Colonic mucosa (tissue), 4 donors: ENCODE measurements at regions not wholly inside any gene's neighbourhood (a gene's known extent, or its start where the extent isn't known, plus 50 kb on each side); places are given as distances from the start of the nearest gene placed in this dataset.

ENCODE experiments used
- DNase-seq: peaks from one replicate; pipeline ENCODE4 v3.0.0-alpha.2; 2020
- H3K27ac ChIP-seq: fragments of 200-600 bp; one replicate; pipeline ENCODE4 v1.8.0; 2021
- H3K27me3 ChIP-seq: fragments of 200-600 bp; one replicate; pipeline ENCODE4 v1.8.0; 2021
- H3K36me3 ChIP-seq: fragments of 200-600 bp; one replicate; pipeline ENCODE4 v1.8.0; 2021
- H3K4me1 ChIP-seq: fragments of 200-600 bp; one replicate; pipeline ENCODE4 v1.8.0; 2021; ENCODE audit warnings: mild to moderate bottlenecking
- H3K4me3 ChIP-seq: fragments of 200-600 bp; one replicate; pipeline ENCODE4 v1.8.0; 2021
- H3K9ac ChIP-seq, 2 donors: one replicate each; pipeline ENCODE4 v1.7.0; 2013; ENCODE audit warnings: control low read depth in 2 of 2, low read depth in 2 of 2, low read length in 2 of 2
- H3K9me3 ChIP-seq: fragments of 200-600 bp; one replicate; pipeline ENCODE4 v1.8.0; 2021
- CTCF ChIP-seq: fragments of 200-600 bp; IDR thresholded peaks from one replicate; pipeline ENCODE4 v1.8.0; 2022; ENCODE audit warnings: antibody characterized with exemption, mild to moderate bottlenecking
- intact Hi-C: fragments of 100-400 bp; cut with DNase I; formaldehyde crosslinking; loops from one replicate; pipeline ENCODE4 v1.14.1; 2022
- donor health status: healthy.
- donor health status: DM: no; HTN: no; CAD: no.
- donor health status: DM: no; HTN: no; CAD: no.

DNA sequence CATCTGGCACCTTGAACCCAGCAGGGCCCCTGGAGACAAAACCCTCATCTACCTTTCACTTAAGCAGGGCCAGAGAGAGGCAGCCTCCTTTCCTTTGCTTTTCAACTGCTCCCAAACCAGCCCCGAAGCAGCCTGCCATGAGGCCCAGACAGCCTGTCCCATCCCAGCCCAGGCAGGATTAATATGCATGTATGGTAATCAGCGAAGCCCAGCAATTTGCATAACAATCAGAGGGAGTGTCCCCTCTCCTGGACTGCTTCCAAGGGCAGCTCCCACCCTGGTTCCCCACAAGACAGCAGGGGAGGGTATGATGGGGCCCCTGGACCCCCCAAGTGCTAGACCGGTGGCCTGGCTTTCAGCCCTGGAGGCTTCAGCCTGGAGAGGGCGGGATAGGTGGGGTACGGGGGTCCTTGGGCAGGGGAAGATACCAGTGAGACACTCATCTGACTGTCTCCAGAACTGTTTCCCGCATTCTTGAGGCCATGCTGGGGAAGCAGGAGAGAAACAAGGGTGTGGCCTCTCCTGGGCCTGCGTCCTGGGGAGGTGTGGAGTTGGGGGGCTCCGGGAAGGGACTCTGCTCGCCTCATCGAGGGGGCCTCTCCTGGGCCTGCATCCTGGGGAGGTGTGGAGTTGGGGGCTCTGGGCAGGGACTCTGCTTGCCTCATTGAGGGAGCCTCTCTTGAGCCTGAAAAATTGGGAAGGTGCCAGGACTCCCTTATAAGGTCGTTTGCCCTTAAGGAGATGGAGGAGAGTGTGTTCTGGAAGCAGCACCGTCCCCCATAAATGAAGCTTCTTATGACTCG, 93.2 kb upstream of the PRR5 start:
- TF ChIP-seq CTCF: no peak
- Histone ChIP-seq H3K27me3 (no peaks in the 10 kb centered on the region), H3K4me3 (no peak overlapping the region), H3K27ac (no peak overlapping the region), H3K4me1 (no peaks in the 10 kb centered on the region), H3K36me3 (no peaks in the 10 kb centered on the region), H3K9ac (no peak overlapping the region), H3K9me3 (no peaks in the 10 kb centered on the region)
- intact Hi-C loops: no loop called here
- DNase-seq: no peak

DNA sequence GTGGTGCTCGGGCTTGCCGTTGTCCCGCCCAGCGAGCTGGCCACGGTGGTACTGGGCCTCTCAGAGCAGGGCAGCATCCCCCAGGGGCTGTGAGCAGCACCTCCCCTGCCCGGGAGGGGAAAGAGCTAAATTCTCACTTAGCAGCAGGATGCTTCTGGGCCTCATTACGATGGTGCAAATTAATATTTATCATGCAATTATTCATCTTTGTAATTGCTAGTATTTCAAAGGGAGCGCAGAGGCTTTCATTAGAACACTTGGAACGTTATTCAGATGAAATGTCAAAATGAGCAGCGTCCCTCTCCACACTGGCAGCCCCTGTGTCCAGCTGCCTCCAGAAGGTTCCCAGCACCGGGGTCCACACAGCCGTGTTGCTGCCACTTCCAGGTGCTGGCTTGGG, 95.9 kb upstream of the PRR5 start:
- Histone ChIP-seq H3K9me3 (no peaks in the 10 kb centered on the region), H3K36me3 (no peaks in the 10 kb centered on the region), H3K9ac (no peak overlapping the region), H3K4me1 (no peaks in the 10 kb centered on the region), H3K27ac (no peak overlapping the region), H3K4me3 (no peak overlapping the region), H3K27me3 (no peaks in the 10 kb centered on the region)
- TF ChIP-seq CTCF: no peak
- intact Hi-C loops: no loop called here
- no peak for DNase-seq

- Histone ChIP-seq H3K4me3 (no peak overlapping the region), H3K9ac (no peak overlapping the region), H3K36me3 (no peaks in the 10 kb centered on the region), H3K9me3 (no peaks in the 10 kb centered on the region), H3K27me3 (no peaks in the 10 kb centered on the region), H3K4me1 (no peaks in the 10 kb centered on the region), H3K27ac (no peak overlapping the region)
- no peak for TF ChIP-seq CTCF
- intact Hi-C loops: no loop called here
- no peak for DNase-seq
Observed at GRCh38 chr22:44605486-44605885, 96.5 kb upstream of the PRR5 start.

- H3K4me1 ChIP-seq: no peaks in the 10 kb centered on the region
- TF ChIP-seq CTCF: no peak
- DNase-seq: no peak
- no peaks in the 10 kb centered on the region for H3K9me3 ChIP-seq
- H3K36me3 ChIP-seq: no peaks in the 10 kb centered on the region
- H3K9ac ChIP-seq: no peak overlapping the region
- H3K27ac ChIP-seq: no peak overlapping the region
- intact Hi-C loops: no loop called here
- no peaks in the 10 kb centered on the region for H3K27me3 ChIP-seq
- no peak overlapping the region for H3K4me3 ChIP-seq
Observed at GRCh38 chr22:44604991-44605390, 97.0 kb upstream of the PRR5 start.

DNA sequence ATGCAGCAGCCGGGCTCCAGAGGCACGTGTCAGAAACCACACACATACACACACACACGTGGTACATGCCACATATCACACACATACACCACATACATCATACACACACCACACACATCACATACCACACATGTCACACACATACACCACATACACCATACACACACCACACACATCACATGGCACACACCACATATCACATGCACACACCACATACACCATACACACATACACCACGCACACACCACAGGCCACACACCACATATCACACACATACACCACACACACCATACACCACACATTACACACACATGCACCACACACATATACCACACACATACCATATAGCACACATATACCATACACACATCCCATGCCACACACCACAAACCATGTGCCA, 97.5 kb upstream of the PRR5 start:
- no peaks in the 10 kb centered on the region for H3K27me3 ChIP-seq
- no peak overlapping the region for H3K4me3 ChIP-seq
- intact Hi-C loops: no loop called here
- no peak for TF ChIP-seq CTCF
- no peak overlapping the region for H3K27ac ChIP-seq
- no peak for DNase-seq
- no peaks in the 10 kb centered on the region for H3K9me3 ChIP-seq
- no peaks in the 10 kb centered on the region for H3K36me3 ChIP-seq
- no peaks in the 10 kb centered on the region for H3K4me1 ChIP-seq
- no peak overlapping the region for H3K9ac ChIP-seq
